ENCODE measurements at regions not wholly inside any gene's neighbourhood (a gene's known extent, or its start where the extent isn't known, plus 50 kb on each side); places are given as distances from the start of the nearest gene placed in this dataset.

DNA sequence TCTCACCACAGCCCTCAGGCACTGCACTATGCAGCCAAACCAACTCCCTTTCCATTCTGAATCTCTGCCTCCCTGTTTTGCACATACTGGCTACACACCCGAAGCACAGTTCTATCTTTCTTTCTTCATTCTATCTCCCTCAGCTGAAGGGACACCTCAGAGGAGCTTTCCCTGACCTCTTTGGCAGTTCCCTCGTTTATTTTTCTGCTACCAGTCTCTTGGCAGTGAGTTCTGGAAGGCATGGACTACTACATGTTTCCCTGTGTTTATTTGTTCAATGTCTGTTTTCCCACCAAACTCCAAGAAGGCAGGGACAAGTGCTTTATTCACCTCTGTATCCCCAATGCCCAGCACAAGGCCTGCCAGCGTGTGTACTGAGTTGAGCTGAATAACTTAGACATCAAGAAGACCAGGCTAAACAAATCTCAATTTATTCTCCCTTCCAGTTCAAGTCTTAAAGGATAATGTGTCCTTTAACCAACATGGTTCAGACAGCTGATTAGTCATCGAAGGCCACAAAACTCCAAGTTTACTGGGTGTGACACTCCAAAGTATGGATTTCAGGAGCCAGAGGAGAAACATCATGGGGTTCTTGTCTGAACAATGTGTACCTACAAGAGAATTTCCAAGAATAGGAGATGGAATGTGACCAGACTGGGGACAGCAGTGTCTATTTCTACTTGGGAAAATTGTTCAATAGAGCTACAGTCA is 260.1 kb upstream of the CTNNB1 start:
- Mint-ChIP-seq H3K9me3 (no peaks in the 10 kb centered on the region), H3K27ac (no peak overlapping the region; a peak in 1 of 7 replicates), H3K27me3 (ENCODE audit: low read depth) (no peaks in the 10 kb centered on the region), H3K36me3 (ENCODE audit: insufficient read depth in 1 of 3, low read depth in 3 of 3) (no peaks in the 10 kb centered on the region), H3K4me3 (no peak overlapping the region), H3K4me1 (no peaks in the 10 kb centered on the region)
- Histone ChIP-seq H2BK20ac (ENCODE audit: low read depth, low read length, poor library complexity, severe bottlenecking) (no peak overlapping the region), H3K18ac (ENCODE audit: insufficient read length, low read depth, low read length) (no peak overlapping the region), H3K79me1 (ENCODE audit: insufficient read depth, low read depth, low read length, poor library complexity, severe bottlenecking) (no peaks in the 10 kb centered on the region), H2AK5ac (ENCODE audit: insufficient read length, low read length) (no peak overlapping the region), H2BK12ac (ENCODE audit: insufficient read length, low read depth, low read length) (no peak overlapping the region), H2BK5ac (ENCODE audit: insufficient read length, low read length) (no peak overlapping the region), H3K27ac (ENCODE audit: insufficient read length, low read depth, low read length) (no peak overlapping the region), H3K4me2 (ENCODE audit: insufficient read depth, insufficient read length, low read length) (no peak overlapping the region), H3K23me2 (ENCODE audit: insufficient read length, low read depth, low read length, poor library complexity, severe bottlenecking) (no peaks in the 10 kb centered on the region), H3K9ac (ENCODE audit: extremely low read depth, insufficient read length, low read length) (no peak overlapping the region), H3K56ac (ENCODE audit: insufficient read length, low read depth, low read length) (no peak overlapping the region), H3K9me3 (ENCODE audit: control insufficient read depth, low read depth, low read length) (no peaks in the 10 kb centered on the region), H3K14ac (ENCODE audit: insufficient read depth, low read length) (no peak overlapping the region), H4K91ac (ENCODE audit: insufficient read length, low read depth, low read length) (no peak overlapping the region), H4K5ac (ENCODE audit: insufficient read length, low read depth, low read length) (no peak overlapping the region), H3K79me2 (ENCODE audit: insufficient read depth, low read length) (no peaks in the 10 kb centered on the region), H4K20me1 (ENCODE audit: control insufficient read depth, insufficient read depth, insufficient read length) (no peaks in the 10 kb centered on the region), H2BK120ac (ENCODE audit: low read depth, low read length, poor library complexity, severe bottlenecking) (no peak overlapping the region), H3K4me1 (ENCODE audit: insufficient read depth, low read length) (no peaks in the 10 kb centered on the region), H3K4ac (ENCODE audit: low read depth, low read length) (no peak overlapping the region), H2AFZ (ENCODE audit: low read length) (no peak overlapping the region), H3T11ph (ENCODE audit: low read length) (no peak overlapping the region), H4K8ac (replicated peaks; ENCODE audit: insufficient read length, low read depth, low read length) (no peak overlapping the region), H3K27me3 (ENCODE audit: insufficient read depth, low read length) (no peaks in the 10 kb centered on the region), H2BK15ac (ENCODE audit: low read depth, low read length) (no peak overlapping the region), H3K23ac (ENCODE audit: insufficient read length, low read depth, low read length) (no peak overlapping the region)
- TF ChIP-seq, protein P1, sequence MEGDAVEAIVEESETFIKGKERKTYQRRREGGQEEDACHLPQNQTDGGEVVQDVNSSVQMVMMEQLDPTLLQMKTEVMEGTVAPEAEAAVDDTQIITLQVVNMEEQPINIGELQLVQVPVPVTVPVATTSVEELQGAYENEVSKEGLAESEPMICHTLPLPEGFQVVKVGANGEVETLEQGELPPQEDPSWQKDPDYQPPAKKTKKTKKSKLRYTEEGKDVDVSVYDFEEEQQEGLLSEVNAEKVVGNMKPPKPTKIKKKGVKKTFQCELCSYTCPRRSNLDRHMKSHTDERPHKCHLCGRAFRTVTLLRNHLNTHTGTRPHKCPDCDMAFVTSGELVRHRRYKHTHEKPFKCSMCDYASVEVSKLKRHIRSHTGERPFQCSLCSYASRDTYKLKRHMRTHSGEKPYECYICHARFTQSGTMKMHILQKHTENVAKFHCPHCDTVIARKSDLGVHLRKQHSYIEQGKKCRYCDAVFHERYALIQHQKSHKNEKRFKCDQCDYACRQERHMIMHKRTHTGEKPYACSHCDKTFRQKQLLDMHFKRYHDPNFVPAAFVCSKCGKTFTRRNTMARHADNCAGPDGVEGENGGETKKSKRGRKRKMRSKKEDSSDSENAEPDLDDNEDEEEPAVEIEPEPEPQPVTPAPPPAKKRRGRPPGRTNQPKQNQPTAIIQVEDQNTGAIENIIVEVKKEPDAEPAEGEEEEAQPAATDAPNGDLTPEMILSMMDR (conservative IDR thresholded peaks at IDR 0.05) = no peak
- WGBS (ENCODE audit: extremely low coverage, insufficient read length, low lambda C conversion rate) = no CpG with 5 or more reads among the region's 4 CpGs
- DNase-seq = no peak

All from H9 (cell line).